HG03354 (cell line): ENCODE measurements at regions not wholly inside any gene's neighbourhood (a gene's known extent, or its start where the extent isn't known, plus 50 kb on each side); places are given as distances from the start of the nearest gene placed in this dataset.
"Not testable (repeated sequence)": the region's sequence is repeated elsewhere in the genome, so short reads cannot be mapped to it uniquely, and the experiment has no call there.

Source experiments
- ATAC-seq: cut with Tn5 transposase; IDR thresholded peaks from one replicate; pipeline ENCODE4 v1.9.1; 2021; ENCODE audit warnings: mild to moderate bottlenecking; ENCODE audit not compliant: unreplicated experiment, poor library complexity, severe bottlenecking

DNA sequence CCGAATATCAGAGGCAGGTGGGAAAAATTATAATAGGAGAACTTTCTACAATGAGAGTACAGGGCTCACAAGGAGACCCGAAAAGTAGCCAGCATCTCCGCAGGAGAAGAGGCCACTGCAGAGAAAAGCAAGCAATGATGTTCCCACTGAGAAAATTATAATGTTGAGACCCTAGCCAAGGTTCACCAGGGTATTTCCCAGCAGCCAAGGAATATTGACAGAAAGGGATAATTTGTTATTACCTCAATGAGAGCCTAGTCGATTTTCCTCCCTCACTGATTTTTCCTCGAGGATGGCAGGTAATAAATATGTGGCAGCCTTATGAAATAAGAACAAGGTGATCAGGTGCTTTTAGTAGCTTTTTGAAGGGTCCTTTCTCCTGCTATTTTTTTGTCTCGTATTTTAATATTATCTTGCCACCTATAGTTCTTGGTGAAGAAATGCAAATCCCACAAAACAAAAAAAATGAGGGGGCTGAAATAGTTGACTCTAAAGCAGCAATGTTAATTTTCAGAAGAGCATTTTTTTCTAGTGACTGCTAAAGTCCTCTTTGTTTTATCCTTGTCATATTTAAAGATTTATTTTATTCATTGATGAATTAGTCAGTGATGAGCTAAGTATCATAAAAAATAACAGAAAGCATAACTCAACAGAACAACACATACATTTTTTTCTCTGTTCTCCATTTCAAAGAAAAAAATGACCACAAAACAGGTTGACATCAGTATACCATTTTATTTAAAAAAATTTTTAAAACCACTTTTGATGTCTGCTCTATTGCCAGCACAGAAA lies 215.4 kb downstream of the KCNE4 start:
- no peak for ATAC-seq

DNA sequence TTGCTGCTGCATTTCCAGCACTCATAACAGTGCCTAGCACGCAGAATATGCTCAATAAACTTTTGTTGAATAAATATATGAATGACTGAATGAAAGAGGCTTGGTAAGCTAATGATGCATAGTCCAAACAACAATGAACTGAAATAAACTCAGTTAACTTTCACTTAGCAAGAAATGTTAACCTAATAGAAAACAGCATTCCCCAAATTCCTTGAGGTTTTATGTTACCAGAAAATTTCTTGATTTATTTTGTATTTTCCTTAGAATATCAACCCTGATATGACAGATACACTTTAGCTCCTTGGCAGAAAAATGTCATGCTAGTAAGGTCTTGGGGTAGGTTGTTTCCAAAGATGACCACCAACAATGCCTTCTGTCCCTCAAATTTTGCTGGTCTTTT lies 217.4 kb downstream of the KCNE4 start:
- no peak for ATAC-seq

DNA sequence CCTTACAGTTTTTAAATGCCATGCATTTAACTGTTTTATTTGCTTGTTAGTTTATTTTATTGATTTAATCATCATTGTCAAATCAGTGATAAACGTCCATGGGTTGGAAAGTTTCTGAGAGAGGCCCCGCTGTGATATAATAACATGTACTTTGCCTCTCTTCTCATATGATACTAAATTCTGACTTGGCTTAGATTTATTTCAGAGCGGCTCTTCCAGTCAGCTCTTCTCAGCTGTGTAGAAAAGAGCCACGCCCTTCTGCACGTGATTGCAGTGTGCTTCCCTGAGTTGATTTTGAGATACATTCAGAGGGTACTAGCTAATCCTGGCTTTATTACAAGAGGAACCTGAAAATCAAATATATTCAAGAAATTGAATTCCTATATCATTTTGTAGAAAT lies 218.6 kb downstream of the KCNE4 start:
- no peak for ATAC-seq

DNA sequence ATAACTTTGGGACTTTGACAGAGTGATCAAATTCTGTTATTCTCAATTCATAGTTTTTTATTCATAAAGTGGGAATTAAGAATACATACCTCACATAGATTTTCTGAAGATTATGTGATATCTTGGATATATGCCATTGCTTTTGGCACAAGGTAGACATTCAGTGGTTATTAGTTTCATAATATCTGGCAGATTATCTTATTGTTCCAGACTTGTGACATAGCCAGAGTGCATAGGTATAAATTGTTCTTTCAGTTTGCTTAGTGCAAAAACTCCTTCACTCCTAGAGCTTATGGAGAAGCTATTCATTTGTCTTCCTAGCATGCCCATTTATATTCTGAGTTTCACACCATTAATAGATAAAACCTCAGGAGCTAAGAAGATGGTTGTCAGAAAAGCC lies 222.0 kb downstream of the KCNE4 start:
- no peak for ATAC-seq

DNA sequence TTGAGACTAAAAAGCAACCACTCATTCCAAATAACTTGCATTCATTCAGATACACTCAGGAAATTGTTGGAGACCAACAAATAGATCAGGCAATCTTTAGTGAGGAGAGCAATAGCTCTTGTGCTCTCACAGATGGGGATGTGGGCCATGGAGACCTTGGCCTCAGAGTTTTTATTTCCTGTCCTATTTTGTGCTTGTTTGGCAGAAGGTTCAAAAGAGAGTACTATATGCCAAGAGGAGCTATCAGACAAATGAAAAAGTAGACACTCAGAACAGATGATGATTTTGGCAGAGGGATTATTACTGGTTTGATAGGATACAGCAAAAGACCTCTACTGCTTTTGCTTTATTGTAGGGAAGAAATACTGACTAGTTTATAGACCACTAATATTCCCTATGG lies 230.2 kb downstream of the KCNE4 start:
- ATAC-seq, result no peak

DNA sequence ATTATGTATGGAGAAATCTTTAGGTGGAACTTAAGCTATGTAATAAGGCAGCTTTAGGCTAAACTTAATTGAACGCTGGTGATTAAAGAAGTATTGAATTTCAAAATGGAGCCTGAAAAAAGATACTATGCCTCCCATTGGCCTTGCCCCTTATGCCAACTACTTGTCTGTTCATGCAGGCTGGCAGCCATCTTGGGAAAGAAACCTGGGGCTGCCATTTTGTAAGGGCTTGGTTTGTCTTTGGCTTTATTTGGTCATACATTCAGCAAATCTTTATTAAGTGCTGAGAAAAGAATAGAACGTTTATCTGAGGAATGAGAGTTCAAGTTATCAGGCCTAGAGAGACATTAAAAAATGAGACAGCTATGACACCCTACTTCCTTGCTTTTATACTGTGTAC lies 231.3 kb downstream of the KCNE4 start:
- no peak for ATAC-seq

DNA sequence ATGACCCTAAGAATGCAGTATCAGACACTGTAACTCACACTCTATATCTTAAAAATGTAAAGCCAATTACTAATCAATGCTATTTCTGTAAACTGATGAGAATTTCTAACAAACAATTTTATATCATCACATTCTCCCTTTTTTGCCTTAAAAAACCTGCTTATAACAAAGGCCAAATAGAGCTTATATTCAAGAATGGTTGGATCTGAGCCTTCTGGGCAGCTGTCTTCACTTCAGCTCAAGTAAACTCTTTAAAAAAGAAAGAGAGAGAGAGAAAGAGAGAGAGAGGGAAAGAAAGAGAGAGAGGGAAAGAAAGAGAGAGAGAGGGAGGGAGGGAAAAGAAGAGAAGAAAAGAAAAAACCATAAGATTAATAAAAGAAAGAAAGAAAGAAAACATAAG lies 231.8 kb downstream of the KCNE4 start:
- ATAC-seq, result no peak

DNA sequence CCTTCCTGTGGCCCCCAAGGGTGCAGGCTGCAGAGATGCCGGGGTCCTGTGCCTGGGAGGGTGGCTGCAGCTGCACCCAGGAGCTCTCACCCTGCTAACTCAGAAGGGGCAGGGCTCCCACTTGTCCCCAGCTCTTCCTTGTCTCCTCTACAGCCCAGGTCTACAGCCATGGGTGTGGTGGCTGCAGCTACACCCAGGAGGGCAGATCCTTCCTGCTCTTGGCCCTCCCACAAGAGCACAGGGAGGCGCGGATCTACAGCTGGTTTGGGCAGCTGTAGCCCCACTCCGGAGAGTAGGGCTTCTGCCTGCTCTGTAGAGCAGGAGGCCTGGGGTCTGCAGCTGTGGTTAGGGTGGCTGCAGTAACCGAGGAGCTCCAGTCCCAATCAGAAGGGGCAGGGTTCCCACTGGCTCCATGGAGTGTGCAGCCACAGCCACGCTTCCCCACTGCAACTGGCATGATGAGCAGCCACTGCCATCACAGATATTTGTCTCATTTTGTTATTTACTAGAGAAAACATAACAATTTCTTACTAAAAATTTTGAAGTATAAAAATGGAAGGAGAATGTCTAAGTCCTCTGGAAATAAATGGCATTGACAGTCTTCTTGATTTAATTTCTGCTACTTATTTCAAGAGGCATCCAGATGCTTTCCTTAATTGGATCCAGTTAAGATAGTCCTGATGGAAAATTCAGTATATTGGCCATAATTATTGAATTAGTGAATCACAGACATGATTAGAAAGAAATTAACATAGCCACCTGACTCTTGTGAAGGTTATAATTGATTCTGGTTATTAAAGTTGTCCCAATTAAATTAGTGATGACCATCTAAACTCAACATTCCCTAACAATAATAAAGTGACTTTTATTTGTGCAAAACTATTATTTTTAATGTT lies 233.6 kb downstream of the KCNE4 start:
- no peak for ATAC-seq

DNA sequence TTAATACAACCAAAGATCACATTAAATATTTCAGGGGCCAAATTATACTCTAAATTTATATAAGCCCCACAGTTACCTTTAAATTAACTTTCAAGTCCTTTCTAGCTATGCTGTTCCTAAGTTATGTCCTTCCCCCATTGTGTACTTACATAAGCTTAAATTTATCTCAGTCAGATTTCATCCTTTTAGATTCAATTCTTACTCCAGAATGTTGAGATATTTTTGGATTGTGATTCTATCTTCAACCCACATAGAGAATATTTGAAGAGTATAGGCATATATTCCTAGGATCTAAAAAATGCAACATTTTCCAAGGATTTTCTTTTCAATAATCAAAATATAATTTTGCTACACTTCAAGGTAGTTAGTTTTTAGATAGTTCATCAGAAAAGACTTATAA lies 242.8 kb downstream of the KCNE4 start:
- ATAC-seq, result no peak

DNA sequence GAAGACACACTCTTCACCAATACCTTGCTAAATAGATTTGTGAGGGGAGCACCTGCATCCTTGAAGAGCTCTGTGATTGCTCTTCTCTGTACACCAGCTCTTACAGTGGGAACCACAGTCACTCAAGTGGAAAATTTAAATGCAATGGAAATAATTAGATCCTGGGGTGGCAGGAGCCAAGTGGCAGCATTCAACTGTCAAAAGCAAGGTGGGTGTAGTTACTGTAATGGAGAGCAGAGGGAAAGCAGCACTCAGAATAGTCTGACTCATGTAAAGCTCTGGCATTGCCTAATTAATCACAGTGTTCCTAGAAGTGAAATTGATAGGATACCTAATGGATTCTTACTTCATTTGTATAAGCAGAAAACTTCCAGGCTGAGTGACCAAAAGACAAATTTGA lies 245.8 kb downstream of the KCNE4 start:
- ATAC-seq, result no peak

DNA sequence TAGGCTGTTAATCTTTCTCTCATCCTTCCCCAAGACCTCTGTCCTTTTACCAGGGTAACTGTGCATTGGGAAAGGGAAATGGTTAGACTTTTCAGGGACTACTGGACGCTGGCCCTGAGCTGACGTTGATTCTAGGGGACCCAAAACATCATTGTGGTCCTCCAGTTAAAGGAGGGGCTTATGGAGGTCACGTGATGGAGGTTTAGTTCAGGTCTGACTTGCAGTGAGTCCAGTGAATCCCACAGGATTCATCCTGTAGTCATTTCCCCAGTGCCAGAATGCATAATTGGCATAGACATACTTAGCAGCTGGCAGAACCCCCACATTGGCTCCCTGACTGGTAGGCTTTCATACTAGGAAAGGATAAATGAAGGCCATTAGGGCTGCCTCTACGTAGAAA lies 246.3 kb downstream of the KCNE4 start:
- not testable (repeated sequence) for ATAC-seq

DNA sequence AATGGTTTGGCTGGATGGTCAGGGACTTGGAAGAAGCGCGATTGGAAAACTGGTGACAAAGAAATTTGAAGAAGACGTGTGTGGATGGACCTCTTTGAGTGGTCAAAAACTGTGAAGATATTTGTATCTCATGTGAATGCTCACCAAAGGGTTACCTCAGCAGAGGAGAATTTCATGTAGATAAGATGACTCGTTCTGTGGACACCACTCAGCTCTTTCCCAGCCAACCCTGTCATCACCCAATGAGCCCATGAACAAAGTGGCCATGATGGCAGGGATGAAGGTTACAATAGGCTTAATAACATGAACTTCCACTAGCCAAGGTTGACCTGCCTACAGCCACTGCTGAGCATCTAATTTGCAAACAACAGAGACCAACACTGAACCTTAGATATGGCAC lies 248.3 kb downstream of the KCNE4 start:
- ATAC-seq, result no peak

DNA sequence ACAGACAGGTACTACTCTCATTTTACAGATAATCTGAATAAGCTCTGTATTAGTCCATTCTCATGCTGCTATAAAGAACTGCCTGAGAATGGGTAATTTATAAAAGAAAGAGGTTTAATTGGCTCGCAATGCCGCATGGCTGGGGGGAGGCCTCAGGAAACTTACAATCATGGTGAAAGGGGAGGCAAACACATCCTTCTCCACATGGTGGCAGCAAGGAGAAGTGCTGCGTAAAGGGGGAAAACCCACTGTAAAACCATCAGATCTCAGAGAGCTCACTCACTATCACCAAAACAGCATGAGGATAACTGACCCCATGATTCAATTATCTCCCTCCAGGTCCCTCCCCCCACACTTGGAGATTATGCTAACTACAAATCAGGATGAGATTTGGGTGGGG lies 254.4 kb downstream of the KCNE4 start:
- peak; percentile 71 for ATAC-seq

DNA sequence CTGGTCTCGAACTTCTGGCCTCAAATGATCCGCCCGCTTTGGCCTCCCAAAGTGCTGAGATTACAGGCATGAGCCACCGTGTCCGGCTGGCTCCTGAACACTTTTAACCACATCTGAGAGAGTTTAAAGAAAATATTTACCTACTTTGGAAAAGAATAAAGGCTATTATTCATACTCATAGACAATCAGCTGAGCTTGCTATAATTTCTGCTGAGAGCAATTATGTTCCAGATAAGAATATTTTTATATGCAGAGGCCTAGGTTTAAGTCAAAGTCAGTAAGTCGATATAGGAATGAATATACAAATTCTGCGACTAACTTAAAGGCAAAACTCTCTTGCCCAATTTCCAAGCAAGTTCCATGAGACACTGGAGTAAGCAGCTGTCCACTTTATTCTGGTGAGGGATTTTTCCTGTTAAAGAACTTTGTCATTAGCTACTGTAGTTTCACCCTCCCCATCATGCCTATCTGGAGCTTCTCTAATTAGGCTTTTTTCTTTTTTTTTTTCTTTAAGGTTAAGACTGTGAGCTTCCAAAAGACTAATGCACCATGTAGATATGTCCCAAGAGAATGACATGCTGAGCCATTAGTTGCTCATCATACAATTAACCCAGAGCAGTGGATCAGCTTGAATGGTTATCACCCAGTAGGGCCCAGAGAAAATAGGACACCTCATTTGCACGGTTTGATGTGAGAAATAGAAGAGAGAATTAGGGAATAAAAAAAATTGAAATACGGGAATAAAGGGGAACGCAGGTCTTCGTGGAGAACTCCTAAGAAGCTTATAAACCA lies 260.1 kb downstream of the KCNE4 start:
- ATAC-seq, result no peak

DNA sequence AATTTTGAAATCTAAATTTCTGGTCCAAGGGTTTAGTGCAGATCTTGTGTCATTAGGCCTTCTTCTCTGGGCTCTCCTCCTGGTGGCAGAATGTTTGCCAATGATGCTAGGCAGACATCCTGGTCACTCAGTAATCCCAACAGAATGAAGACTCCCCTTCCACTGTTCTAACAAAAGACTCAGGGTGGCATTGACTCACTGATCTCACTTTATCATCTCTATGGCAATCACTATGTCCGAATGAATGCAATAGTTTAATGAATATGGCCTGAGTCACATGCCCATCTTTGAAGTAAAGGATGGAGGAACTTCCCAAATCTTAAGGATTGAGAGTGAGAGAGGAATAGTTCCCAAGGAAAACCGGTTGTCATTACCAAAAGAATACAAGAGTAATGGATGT lies 261.1 kb downstream of the KCNE4 start:
- no peak for ATAC-seq

DNA sequence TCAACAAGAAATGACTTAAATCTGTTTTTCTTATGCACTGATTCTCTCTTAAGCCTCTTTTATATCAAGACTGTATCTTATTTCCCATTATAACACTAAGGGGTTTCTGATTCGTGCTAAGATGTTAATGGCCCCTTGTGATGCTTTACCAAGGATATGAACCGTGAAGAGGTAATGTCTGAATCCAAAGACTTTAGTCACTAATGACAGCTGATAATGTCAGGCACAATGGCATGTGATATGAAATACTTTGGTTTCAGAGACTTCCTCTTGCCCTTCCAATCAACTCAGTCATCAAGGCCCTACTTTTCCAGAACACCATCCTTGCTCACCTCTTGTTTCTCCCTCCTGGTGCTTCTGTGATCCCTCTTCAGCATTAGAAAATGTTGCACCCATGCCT lies 262.8 kb downstream of the KCNE4 start:
- no peak for ATAC-seq

DNA sequence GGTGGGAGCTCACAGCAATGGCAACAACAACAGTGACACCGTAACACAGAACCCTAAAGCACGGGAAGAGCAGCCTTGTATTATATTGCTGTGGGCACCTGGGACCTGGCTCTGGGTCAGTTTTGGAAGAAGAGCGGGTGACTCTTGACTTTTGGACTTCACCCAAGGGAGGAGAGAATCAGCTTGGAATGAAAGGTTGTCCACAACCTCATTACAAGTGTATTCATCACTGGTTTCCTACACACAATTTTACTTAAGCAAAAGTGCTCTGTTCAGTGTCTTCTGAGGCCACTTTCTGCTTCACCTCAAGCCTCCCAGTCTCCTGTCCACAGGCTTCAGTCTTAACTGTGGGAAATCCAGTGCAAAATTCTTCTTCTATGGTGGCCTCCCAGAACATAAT lies 263.8 kb downstream of the KCNE4 start:
- no peak for ATAC-seq

DNA sequence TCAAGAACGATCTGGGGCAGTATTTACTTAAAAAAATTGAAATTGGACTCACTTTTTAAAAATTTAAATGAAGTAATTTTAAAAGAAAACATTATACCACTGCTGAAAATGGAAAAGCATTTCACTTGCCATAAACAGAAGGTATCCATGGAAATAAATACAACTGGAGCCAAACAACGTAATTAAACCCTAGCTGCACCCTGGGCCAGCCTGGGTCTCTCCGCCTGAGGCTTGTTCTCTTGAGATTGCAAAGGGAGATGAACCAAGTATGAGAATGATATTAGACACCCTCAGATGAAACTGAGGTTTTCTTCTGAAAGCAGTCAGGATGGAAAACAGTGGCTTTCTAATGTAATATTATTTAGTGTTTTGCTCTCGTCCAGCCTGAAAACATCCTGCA lies 264.4 kb downstream of the KCNE4 start:
- ATAC-seq, result no peak

DNA sequence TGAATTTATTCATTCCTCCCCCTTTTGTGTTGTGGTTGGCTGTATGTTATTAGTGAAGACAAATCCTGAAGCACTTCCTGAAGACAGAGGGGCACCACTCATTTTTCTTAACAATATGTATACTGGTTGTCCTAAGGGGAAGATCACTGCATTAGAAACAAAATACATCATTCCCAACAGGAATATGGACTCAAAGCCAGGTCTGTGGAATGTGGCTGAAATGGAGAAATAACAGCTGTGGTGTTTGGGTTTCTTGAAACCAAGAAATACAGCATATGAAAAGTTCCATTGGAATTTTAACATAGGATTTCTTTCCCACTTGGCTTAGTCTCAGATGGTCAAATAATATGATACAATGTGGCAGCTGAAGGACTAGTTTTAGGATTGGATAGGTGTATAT lies 267.6 kb downstream of the KCNE4 start:
- no peak for ATAC-seq

DNA sequence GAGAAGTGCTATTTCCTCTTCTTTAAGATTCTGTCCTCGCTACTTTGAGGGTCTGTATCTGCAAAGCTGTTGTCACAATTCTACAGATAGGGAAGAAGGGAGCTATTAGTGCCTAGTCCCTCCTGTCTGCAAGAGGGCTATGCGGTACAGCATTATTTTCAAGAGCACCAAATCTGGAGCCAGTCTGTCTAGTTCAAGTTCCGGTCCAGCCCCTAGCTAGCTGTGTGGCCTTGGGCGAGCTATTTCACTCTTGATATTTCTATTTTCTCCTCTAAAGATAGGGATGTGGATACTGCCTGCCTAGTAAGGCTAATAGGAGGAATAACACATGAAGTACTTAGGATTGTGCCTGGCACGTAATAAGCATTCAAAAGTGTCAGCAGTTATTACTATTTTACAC lies 272.4 kb downstream of the KCNE4 start:
- no peak for ATAC-seq
